Gastroesophageal sphincter (tissue), 2 donors: ENCODE measurements at regions not wholly inside any gene's neighbourhood (a gene's known extent, or its start where the extent isn't known, plus 50 kb on each side); places are given as distances from the start of the nearest gene placed in this dataset.

ENCODE experiments used
- EP300 ChIP-seq: sonication (generic); formaldehyde crosslinking; IDR thresholded peaks from one replicate; pipeline ENCODE4 v1.6.1; 2017; ENCODE audit warnings: antibody characterized with exemption, mild to moderate bottlenecking
- POLR2A ChIP-seq, 2 donors: fragments of 450-650 bp; IDR thresholded peaks; one replicate each; pipeline ENCODE4 v1.6.1; 2017; ENCODE audit warnings: antibody characterized with exemption in 2 of 2, mild to moderate bottlenecking in 2 of 2, moderate library complexity in 1 of 2

- no peak for TF ChIP-seq EP300
- no peak for TF ChIP-seq POLR2A (IDR thresholded peaks at IDR 0.05)
These were observed 70.5 kb upstream of the INSIG1 start for GRCh38 chr7:155227004-155227787.
